Hepatocyte (in vitro differentiated cells): ENCODE measurements at regions not wholly inside any gene's neighbourhood (a gene's known extent, or its start where the extent isn't known, plus 50 kb on each side); places are given as distances from the start of the nearest gene placed in this dataset.

Experiments used
- DNase-seq: peaks from one replicate; pipeline ENCODE4 v3.0.0-alpha.2; 2016; ENCODE audit warnings: low spot score
- H2AFZ ChIP-seq: fragments of 200-600 bp; sonication (generic); 2 replicates; pipeline ENCODE4 v1.6.0; 2016; ENCODE audit warnings: antibody characterized with exemption, mild to moderate bottlenecking
- H3K27ac ChIP-seq: fragments of 200-600 bp; sonication (generic); 2 replicates; pipeline ENCODE4 v1.5.1; 2016; ENCODE audit warnings: mild to moderate bottlenecking
- H3K27me3 ChIP-seq: fragments of 200-600 bp; sonication (generic); 2 replicates; pipeline ENCODE4 v1.6.1; 2016
- H3K36me3 ChIP-seq: fragments of 200-600 bp; sonication (generic); replicated peaks from 2 replicates; pipeline ENCODE4 v1.5.1; 2016; ENCODE audit warnings: low read depth; ENCODE audit not compliant: insufficient read depth
- H3K4me1 ChIP-seq: fragments of 200-600 bp; sonication (generic); 2 replicates; pipeline ENCODE4 v1.5.1; 2016; ENCODE audit warnings: mild to moderate bottlenecking, moderate library complexity; ENCODE audit not compliant: insufficient read depth
- H3K4me2 ChIP-seq: fragments of 200-600 bp; sonication (generic); 2 replicates; pipeline ENCODE4 v1.6.0; 2016
- H3K4me3 ChIP-seq: fragments of 200-600 bp; sonication (generic); 2 replicates; pipeline ENCODE4 v1.5.1; 2016; ENCODE audit warnings: mild to moderate bottlenecking
- H3K79me2 ChIP-seq: fragments of 200-600 bp; sonication (generic); 2 replicates; pipeline ENCODE4 v1.6.0; 2017; ENCODE audit warnings: mild to moderate bottlenecking
- H3K9me2 ChIP-seq: fragments of 200-600 bp; sonication (generic); replicated peaks from 2 replicates; pipeline ENCODE4 v1.6.0; 2017; ENCODE audit warnings: mild to moderate bottlenecking; ENCODE audit not compliant: insufficient read depth
- H3K9me3 ChIP-seq: fragments of 200-600 bp; sonication (generic); 2 replicates; pipeline ENCODE4 v1.5.1; 2016; ENCODE audit warnings: low read depth, mild to moderate bottlenecking
- H4K20me1 ChIP-seq: fragments of 200-600 bp; sonication (generic); 2 replicates; pipeline ENCODE4 v1.6.0; 2016; ENCODE audit warnings: mild to moderate bottlenecking; ENCODE audit not compliant: insufficient read depth, poor library complexity, severe bottlenecking
- CTCF ChIP-seq: fragments of 200-600 bp; sonication (generic); IDR thresholded peaks from 2 replicates; pipeline ENCODE4 v1.5.1; 2016; ENCODE audit warnings: antibody characterized with exemption, mild to moderate bottlenecking; ENCODE audit not compliant: poor library complexity
- EZH2 ChIP-seq: fragments of 200-600 bp; sonication (generic); IDR thresholded peaks from 2 replicates; pipeline ENCODE4 v1.6.1; 2016; ENCODE audit warnings: antibody characterized with exemption, mild to moderate bottlenecking, borderline replicate concordance
- EZH2phosphoT487 ChIP-seq: fragments of 200-600 bp; sonication (generic); IDR thresholded peaks from one replicate; pipeline ENCODE4 v1.6.1; 2018; ENCODE audit warnings: antibody characterized with exemption, mild to moderate bottlenecking, low read depth, moderate library complexity; ENCODE audit not compliant: unreplicated experiment, severe bottlenecking
- WGBS: methylation state at CpG from one replicate; pipeline ENCODE4 v1.1.6; 2016; ENCODE audit warnings: low lambda C conversion rate; ENCODE audit errors: missing lambda C conversion rate; 5-methylcytosine and 5-hydroxymethylcytosine counted together

- Histone ChIP-seq H3K4me2 (no peak overlapping the region), H2AFZ (peak overlapping the region; percentile 57), H3K27me3 (no peaks in the 10 kb centered on the region), H3K36me3 (no peaks in the 10 kb centered on the region), H3K4me1 (no peaks in the 10 kb centered on the region), H3K9me2 (no peaks in the 10 kb centered on the region), H3K79me2 (no peaks in the 10 kb centered on the region), H3K4me3 (no peak overlapping the region), H3K27ac (no peak overlapping the region), H4K20me1 (no peaks in the 10 kb centered on the region), H3K9me3 (no peaks in the 10 kb centered on the region)
- TF ChIP-seq EZH2phosphoT487 = no peak
- no peak for TF ChIP-seq EZH2
- TF ChIP-seq CTCF = no peak
- DNase-seq = no peak
- WGBS = 66% methylated on average over 6 of the region's 6 CpGs
These were observed 1291.6 kb upstream of the ZEB2 start for GRCh38 chr2:145811276-145812164.

- Histone ChIP-seq H3K27ac (no peak overlapping the region), H3K27me3 (no peaks in the 10 kb centered on the region), H3K4me3 (no peak overlapping the region), H3K9me3 (no peaks in the 10 kb centered on the region), H3K4me1 (no peaks in the 10 kb centered on the region), H4K20me1 (no peaks in the 10 kb centered on the region), H3K4me2 (no peak overlapping the region), H3K79me2 (no peaks in the 10 kb centered on the region), H3K36me3 (no peaks in the 10 kb centered on the region), H3K9me2 (no peaks in the 10 kb centered on the region), H2AFZ (no peak overlapping the region)
- no peak for DNase-seq
- TF ChIP-seq EZH2phosphoT487 = no peak
- TF ChIP-seq EZH2 = no peak
- TF ChIP-seq CTCF = no peak
These were observed 1288.0 kb upstream of the ZEB2 start for GRCh38 chr2:145807968-145808367.

- Histone ChIP-seq H3K4me2 (no peak overlapping the region), H3K36me3 (no peaks in the 10 kb centered on the region), H3K79me2 (no peaks in the 10 kb centered on the region), H4K20me1 (no peaks in the 10 kb centered on the region), H3K9me3 (no peaks in the 10 kb centered on the region), H3K9me2 (no peaks in the 10 kb centered on the region), H2AFZ (no peak overlapping the region), H3K4me3 (no peak overlapping the region), H3K27ac (no peak overlapping the region), H3K4me1 (no peaks in the 10 kb centered on the region), H3K27me3 (no peaks in the 10 kb centered on the region)
- 91% methylated on average over 3 of the region's 3 CpGs for WGBS
- DNase-seq = no peak
- TF ChIP-seq EZH2 (no peak), EZH2phosphoT487 (no peak), CTCF (no peak)
These were observed 1287.6 kb upstream of the ZEB2 start for GRCh38 chr2:145807554-145807953.
